GM19395 (cell line): ENCODE measurements at regions not wholly inside any gene's neighbourhood (a gene's known extent, or its start where the extent isn't known, plus 50 kb on each side); places are given as distances from the start of the nearest gene placed in this dataset.
"Not testable (repeated sequence)": the region's sequence is repeated elsewhere in the genome, so short reads cannot be mapped to it uniquely, and the experiment has no call there.

ENCODE experiments used
- ATAC-seq: cut with Tn5 transposase; IDR thresholded peaks from one replicate; pipeline ENCODE4 v1.9.1; 2021; ENCODE audit warnings: mild to moderate bottlenecking, moderate library complexity; ENCODE audit not compliant: unreplicated experiment

- ATAC-seq: no peak
Measured at GRCh38 chr3:27560484-27561056, 76.4 kb upstream of the SLC4A7 start.

DNA sequence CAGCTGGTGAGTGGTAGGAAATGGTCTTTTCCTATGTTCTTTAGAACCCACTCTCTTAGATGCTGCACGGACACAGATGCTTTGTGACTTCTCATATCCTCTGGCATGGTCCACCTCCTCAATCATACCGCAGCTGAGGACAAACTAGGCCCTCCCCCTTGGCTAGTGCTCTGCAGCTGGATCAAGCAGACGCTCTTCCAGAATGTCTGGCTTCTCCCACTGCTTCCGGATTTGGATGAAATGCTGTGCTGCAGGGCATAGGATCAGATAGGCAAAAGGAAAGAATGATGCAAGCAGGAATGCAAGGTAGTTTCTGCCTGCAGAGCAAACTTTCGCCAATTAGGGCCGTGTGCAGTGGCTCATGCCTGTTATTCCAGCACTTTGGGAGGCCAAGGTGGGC is 75.7 kb upstream of the SLC4A7 start:
- ATAC-seq: no peak

GRCh38 chr3:27559381-27559780 is 75.2 kb upstream of the SLC4A7 start:
- no peak for ATAC-seq

- ATAC-seq: no peak
Measured at GRCh38 chr3:27557411-27557810, 73.2 kb upstream of the SLC4A7 start.

DNA sequence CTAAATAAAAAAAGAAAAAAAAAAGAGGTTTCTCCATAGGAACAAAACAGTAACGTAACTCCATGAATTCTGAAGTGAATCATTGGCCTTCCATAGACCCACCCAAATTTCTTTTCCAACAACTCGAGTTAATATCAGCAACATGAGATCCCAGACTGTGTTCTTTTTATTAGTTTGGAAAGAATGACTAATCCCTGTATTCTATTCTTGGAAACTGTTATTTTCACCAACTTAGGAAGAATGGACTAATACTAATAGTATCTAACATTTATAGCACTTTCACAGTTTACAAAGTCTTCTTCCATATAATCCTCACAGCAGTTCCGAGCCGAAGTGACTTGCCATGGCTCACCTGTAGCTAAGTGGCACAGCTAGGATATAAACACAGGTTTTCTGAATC is 72.7 kb upstream of the SLC4A7 start:
- no peak for ATAC-seq

GRCh38 chr3:27554706-27555105 is 70.5 kb upstream of the SLC4A7 start:
- ATAC-seq: no peak

GRCh38 chr3:27553886-27554540 is 69.8 kb upstream of the SLC4A7 start:
- no peak for ATAC-seq

DNA sequence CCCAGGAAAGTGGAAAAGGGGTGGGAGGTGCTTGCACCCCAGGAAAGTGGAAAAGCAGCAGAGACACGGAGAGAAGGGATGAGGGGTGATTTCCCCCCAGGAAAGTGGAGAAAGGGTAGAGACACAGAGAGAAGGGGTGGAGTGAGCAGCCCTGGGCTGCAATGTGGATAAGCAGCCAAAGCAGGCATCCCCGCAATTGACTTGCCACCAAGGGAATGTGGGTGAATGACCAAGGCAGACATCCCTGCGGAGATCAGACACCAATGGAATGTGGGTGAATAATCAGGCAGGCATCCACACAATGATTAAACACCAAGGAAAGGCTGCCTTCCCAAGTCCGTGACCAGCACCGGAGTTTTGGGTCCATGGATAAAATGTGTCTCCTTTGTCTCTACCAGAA is 68.5 kb upstream of the SLC4A7 start:
- ATAC-seq: not testable (repeated sequence)

DNA sequence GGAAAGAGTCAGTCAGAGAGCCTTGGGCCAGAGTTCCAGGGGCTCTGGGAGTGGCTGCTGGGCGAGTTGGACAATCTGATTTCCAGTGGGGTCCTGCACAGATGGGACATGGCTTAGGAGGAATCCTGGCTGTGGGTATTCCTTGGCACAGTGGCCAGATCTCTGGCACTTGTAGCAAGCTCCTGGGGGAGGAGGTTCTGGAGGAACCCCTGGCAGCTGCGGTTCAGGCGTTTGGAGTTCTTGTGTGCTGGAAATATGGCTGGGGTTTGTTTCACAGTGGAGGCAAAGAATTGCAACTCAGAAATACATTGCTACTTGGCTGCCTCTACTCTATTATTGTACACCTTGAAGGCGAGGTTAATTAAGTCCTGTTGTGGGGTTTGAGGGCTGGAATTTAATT is 67.2 kb upstream of the SLC4A7 start:
- ATAC-seq: not testable (repeated sequence)

DNA sequence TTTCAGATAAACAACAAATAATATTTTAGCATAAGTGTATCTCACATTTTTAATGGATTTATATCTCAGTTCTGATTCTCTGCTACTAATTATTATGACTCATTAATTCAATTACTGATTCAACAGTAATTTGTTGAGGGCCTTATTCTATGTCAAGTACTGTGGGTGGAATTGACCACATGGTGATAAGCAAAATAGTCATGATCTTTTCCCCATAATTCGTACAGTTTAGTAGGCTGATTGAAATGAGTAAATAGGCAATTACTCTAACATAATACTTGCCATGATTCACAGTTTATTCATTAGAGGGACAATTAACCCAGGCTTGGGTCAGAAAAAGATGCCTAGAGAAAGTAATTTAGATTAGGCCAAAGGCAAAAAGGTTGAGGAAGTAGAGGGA is 60.9 kb upstream of the SLC4A7 start:
- no peak for ATAC-seq

- no peak for ATAC-seq
Measured at GRCh38 chr3:27544372-27544865, 60.2 kb upstream of the SLC4A7 start.

GRCh38 chr3:27542476-27542875 is 58.3 kb upstream of the SLC4A7 start:
- ATAC-seq: no peak

- ATAC-seq: no peak
Measured at GRCh38 chr3:27540231-27540630, 56.0 kb upstream of the SLC4A7 start.

- no peak for ATAC-seq
Measured at GRCh38 chr3:27536491-27536890, 52.3 kb upstream of the SLC4A7 start.

DNA sequence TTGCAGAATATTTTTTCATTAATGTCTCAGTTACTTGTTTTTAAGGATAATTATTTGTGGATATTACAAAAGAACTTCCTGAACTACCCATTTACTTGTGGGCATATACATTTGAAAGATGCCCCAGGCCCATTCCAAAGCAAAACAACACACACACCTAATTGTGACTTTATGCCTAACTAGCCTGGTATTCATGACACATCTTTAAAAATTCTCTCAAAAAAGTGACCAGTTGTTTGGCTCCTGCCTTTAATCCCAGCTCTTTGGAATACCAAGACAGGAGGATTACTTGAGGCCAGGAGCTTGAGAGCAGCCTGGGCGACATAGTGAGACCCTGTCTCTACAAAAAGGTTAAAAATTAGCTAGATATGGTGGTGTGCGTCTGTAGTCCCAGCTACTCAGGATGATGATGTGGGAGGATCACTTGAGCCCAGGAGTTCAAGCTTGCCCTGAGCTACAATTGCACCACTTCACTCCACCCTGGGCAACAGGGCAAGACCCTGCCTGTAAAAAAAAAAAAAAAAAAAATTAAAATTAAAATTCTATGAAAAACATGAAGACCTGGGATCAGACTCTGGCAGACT is 51.7 kb upstream of the SLC4A7 start:
- ATAC-seq: no peak

GRCh38 chr3:27533718-27534573 is 49.8 kb upstream of the SLC4A7 start:
- ATAC-seq: peak; percentile 66
